ENCODE measurements at regions not wholly inside any gene's neighbourhood (a gene's known extent, or its start where the extent isn't known, plus 50 kb on each side); places are given as distances from the start of the nearest gene placed in this dataset.
"Not testable (repeated sequence)": the region's sequence is repeated elsewhere in the genome, so short reads cannot be mapped to it uniquely, and the experiment has no call there.

- no peak for TF ChIP-seq CTCF (IDR thresholded peaks at IDR 0.05)
- H3K9me3 ChIP-seq = peaks cover 8% of the 10 kb centered on the region
- no peaks in the 10 kb centered on the region for H3K4me1 ChIP-seq (ENCODE audit: low read depth)
- no peaks in the 10 kb centered on the region for H3K36me3 ChIP-seq (ENCODE audit: low read depth)
- DNase-seq (no peak), ATAC-seq (no peak)
- H3K4me3 ChIP-seq = no peak overlapping the region
- intact Hi-C loops (cut with DNase I, micrococcal nuclease) = no loop called here
These were observed 745.0 kb upstream of the BCHE start for GRCh38 chr3:166582236-166582635.

- TF ChIP-seq CTCF (IDR thresholded peaks at IDR 0.05) = no peak
- peaks cover 8% of the 10 kb centered on the region for H3K9me3 ChIP-seq
- ATAC-seq (no peak), DNase-seq (no peak)
- H3K4me3 ChIP-seq = no peak overlapping the region
- no peaks in the 10 kb centered on the region for H3K4me1 ChIP-seq (ENCODE audit: low read depth)
- H3K36me3 ChIP-seq (ENCODE audit: low read depth) = no peaks in the 10 kb centered on the region
- intact Hi-C loops (cut with DNase I, micrococcal nuclease) = no loop called here
These were observed 743.3 kb upstream of the BCHE start for GRCh38 chr3:166580561-166580960.

GRCh38 chr3:166575161-166575560 lies 737.9 kb upstream of the BCHE start:
- DNase-seq (no peak), ATAC-seq (no peak)
- Histone ChIP-seq H3K4me1 (ENCODE audit: low read depth) (no peaks in the 10 kb centered on the region), H3K9me3 (peaks cover 6% of the 10 kb centered on the region), H3K4me3 (no peak overlapping the region), H3K36me3 (ENCODE audit: low read depth) (no peaks in the 10 kb centered on the region)
- intact Hi-C loops (cut with DNase I, micrococcal nuclease) = no loop called here
- no peak for TF ChIP-seq CTCF (IDR thresholded peaks at IDR 0.05)

GRCh38 chr3:166571686-166572085 lies 734.5 kb upstream of the BCHE start:
- intact Hi-C loops (cut with DNase I, micrococcal nuclease); H3K36me3 ChIP-seq (ENCODE audit: low read depth); H3K4me3 ChIP-seq; H3K9me3 ChIP-seq; H3K4me1 ChIP-seq (ENCODE audit: low read depth); ATAC-seq; DNase-seq: not testable (repeated sequence)

GRCh38 chr3:166570102-166570501 lies 732.9 kb upstream of the BCHE start:
- Histone ChIP-seq H3K9me3 (peaks cover 9% of the 10 kb centered on the region), H3K36me3 (ENCODE audit: low read depth) (no peaks in the 10 kb centered on the region), H3K4me3 (no peak overlapping the region), H3K4me1 (ENCODE audit: low read depth) (no peaks in the 10 kb centered on the region)
- intact Hi-C loops (cut with DNase I, micrococcal nuclease) = no loop called here
- DNase-seq (no peak), ATAC-seq (no peak)
- no peak for TF ChIP-seq CTCF (IDR thresholded peaks at IDR 0.05)

GRCh38 chr3:166569589-166569988 lies 732.4 kb upstream of the BCHE start:
- no peaks in the 10 kb centered on the region for H3K4me1 ChIP-seq (ENCODE audit: low read depth)
- H3K9me3 ChIP-seq = peaks cover 9% of the 10 kb centered on the region
- no peak for TF ChIP-seq CTCF (IDR thresholded peaks at IDR 0.05)
- no peak for DNase-seq
- intact Hi-C loops (cut with DNase I, micrococcal nuclease) = no loop called here
- no peak overlapping the region for H3K4me3 ChIP-seq
- H3K36me3 ChIP-seq (ENCODE audit: low read depth) = no peaks in the 10 kb centered on the region
- no peak for ATAC-seq
